Type B pancreatic cell (in vitro differentiated cells): ENCODE measurements at regions not wholly inside any gene's neighbourhood (a gene's known extent, or its start where the extent isn't known, plus 50 kb on each side); places are given as distances from the start of the nearest gene placed in this dataset.
A peak's percentile ranks its signal among the peaks of the same experiment; 100 is the strongest.

Experiments
- DNase-seq: peaks from one replicate; pipeline ENCODE4 v3.0.0; 2021; ENCODE audit warnings: mixed read lengths; ENCODE audit not compliant: unreplicated experiment; ENCODE audit errors: extremely low spot score
- H3K27ac Mint-ChIP-seq: 2 replicates; pipeline ENCODE4 v1.8.0; 2021; ENCODE audit warnings: mild to moderate bottlenecking, mixed read lengths
- H3K27me3 Mint-ChIP-seq: 2 replicates; pipeline ENCODE4 v1.8.0; 2021; ENCODE audit warnings: mixed read lengths
- H3K36me3 Mint-ChIP-seq: 2 replicates; pipeline ENCODE4 v1.8.0; 2021; ENCODE audit warnings: mixed read lengths
- H3K4me1 Mint-ChIP-seq: one replicate; pipeline ENCODE4 v1.8.0; 2021; ENCODE audit warnings: mixed read lengths; ENCODE audit not compliant: unreplicated experiment
- H3K4me3 Mint-ChIP-seq: 2 replicates; pipeline ENCODE4 v1.8.0; 2021; ENCODE audit warnings: mild to moderate bottlenecking, mixed read lengths
- H3K9me3 Mint-ChIP-seq: 2 replicates; pipeline ENCODE4 v1.8.0; 2021; ENCODE audit warnings: mixed read lengths
- TF ChIP-seq, protein P1 (sequence below): fragments of 200-600 bp; sonication (generic); conservative IDR thresholded peaks from 2 replicates; pipeline ENCODE4 v1.5.0; 2021; ENCODE audit warnings: antibody characterized with exemption, mild to moderate bottlenecking

- H3K27me3 Mint-ChIP-seq, result no peaks in the 10 kb centered on the region
- H3K36me3 Mint-ChIP-seq, result no peaks in the 10 kb centered on the region
- no peak for DNase-seq
- peaks cover 9% of the 10 kb centered on the region for H3K9me3 Mint-ChIP-seq
- no peak overlapping the region for H3K27ac Mint-ChIP-seq
- no peak overlapping the region for H3K4me3 Mint-ChIP-seq
- peaks cover 15% of the 10 kb centered on the region for H3K4me1 Mint-ChIP-seq
- TF ChIP-seq, protein P1, sequence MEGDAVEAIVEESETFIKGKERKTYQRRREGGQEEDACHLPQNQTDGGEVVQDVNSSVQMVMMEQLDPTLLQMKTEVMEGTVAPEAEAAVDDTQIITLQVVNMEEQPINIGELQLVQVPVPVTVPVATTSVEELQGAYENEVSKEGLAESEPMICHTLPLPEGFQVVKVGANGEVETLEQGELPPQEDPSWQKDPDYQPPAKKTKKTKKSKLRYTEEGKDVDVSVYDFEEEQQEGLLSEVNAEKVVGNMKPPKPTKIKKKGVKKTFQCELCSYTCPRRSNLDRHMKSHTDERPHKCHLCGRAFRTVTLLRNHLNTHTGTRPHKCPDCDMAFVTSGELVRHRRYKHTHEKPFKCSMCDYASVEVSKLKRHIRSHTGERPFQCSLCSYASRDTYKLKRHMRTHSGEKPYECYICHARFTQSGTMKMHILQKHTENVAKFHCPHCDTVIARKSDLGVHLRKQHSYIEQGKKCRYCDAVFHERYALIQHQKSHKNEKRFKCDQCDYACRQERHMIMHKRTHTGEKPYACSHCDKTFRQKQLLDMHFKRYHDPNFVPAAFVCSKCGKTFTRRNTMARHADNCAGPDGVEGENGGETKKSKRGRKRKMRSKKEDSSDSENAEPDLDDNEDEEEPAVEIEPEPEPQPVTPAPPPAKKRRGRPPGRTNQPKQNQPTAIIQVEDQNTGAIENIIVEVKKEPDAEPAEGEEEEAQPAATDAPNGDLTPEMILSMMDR, result no peak
Observed at GRCh38 chr13:30074431-30074830, 224.0 kb upstream of the UBL3 start.

DNA sequence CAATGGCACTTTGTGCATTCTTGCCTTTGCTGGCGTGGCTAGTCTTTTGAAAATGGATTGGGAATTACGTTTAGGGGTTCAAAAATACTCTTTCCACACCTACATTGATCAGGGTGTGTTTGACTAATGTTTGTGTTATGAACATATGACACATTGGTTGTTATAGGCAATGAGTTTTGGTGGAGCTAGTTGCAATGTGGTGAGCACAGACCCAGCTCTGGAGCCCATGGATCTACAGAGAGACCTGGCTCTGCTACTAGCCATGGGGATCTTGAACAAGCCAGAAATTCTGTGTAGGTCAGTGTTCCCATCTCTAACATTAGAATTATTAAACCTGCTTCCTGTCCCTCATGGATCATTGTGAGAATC, 222.4 kb upstream of the UBL3 start:
- Mint-ChIP-seq H3K9me3 (peaks cover 9% of the 10 kb centered on the region), H3K4me1 (peaks cover 10% of the 10 kb centered on the region), H3K27ac (peak overlapping the region; percentile 97), H3K36me3 (no peaks in the 10 kb centered on the region), H3K27me3 (no peaks in the 10 kb centered on the region), H3K4me3 (peak overlapping the region; percentile 38)
- no peak for DNase-seq
- TF ChIP-seq, protein P1, result no peak

DNA sequence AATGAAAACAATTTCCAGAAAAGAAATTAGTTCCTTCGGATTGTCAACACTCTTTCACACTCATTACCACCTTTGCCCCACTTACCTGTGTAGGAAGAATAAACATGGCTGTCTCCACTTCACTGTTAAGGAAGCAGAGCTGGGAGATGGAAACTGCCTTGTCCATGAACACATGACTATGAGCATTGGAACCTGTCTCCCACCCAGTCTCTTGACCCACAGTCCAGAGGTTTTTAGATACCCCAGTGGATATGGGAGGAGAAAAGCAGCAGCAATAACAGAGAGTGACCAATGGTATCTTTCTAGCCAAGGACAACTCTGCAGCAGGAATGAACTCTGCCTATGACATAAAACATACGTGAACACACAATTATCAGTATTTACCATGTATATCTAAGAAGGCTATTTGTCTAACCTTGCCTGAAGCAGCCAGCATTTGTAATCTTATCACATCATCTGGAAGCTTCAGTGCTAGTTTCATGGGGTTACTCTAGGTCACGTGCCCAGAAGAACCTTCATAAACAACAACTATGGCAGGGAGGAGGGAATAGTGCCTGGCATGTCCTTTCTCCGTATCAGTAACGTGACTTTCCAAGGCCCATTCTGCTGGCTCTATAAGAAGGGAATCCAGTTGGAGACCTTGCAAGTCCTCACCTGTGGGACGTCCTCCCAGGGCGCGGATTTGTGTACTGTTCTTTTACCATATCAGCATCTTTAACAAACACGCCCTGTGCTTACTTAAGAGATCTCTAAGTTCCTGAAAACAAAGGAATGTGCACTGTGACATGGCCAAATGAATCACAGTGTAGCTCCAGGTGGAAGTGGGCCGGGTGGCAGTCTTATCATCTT, 221.8 kb upstream of the UBL3 start:
- Mint-ChIP-seq H3K27me3 (no peaks in the 10 kb centered on the region), H3K4me1 (peaks cover 7% of the 10 kb centered on the region), H3K27ac (peak overlapping the region; percentile 97), H3K9me3 (peaks cover 9% of the 10 kb centered on the region), H3K4me3 (peak overlapping the region; percentile 38), H3K36me3 (no peaks in the 10 kb centered on the region)
- DNase-seq, result no peak
- TF ChIP-seq, protein P1, result no peak

- H3K27me3 Mint-ChIP-seq, result no peaks in the 10 kb centered on the region
- DNase-seq, result no peak
- TF ChIP-seq, protein P1, result no peak
Observed at GRCh38 chr13:30065181-30065580, 214.8 kb upstream of the UBL3 start.

DNA sequence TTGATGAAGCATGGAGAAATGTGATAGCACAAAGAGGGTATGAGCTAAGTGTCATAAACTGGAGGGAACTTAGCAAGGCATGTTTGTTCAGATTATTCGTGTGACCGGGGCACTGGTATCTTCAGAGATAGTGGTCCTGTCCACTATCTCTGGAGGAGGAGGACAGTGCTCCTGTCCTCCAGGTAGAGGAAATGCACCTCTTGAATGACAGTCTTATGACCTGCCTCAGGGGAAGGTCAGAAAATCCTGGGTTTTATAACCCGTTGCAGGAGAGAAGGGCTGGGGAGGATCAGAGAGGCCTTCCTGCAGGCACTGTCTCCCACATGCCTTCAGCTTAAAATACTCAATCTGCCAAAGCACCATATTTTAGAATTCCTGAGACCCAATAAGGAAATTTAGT, 213.5 kb upstream of the UBL3 start:
- no peak overlapping the region for H3K4me3 Mint-ChIP-seq
- TF ChIP-seq, protein P1, result no peak
- no peaks in the 10 kb centered on the region for H3K4me1 Mint-ChIP-seq
- DNase-seq, result no peak
- no peak overlapping the region for H3K27ac Mint-ChIP-seq
- H3K9me3 Mint-ChIP-seq, result peaks cover 5% of the 10 kb centered on the region
- no peaks in the 10 kb centered on the region for H3K27me3 Mint-ChIP-seq
- H3K36me3 Mint-ChIP-seq, result no peaks in the 10 kb centered on the region

More at GRCh38 chr13:30065181-30065580, 214.8 kb upstream of the UBL3 start:
- Mint-ChIP-seq H3K4me1 (no peaks in the 10 kb centered on the region), H3K27ac (no peak overlapping the region), H3K36me3 (no peaks in the 10 kb centered on the region), H3K4me3 (no peak overlapping the region), H3K9me3 (no peaks in the 10 kb centered on the region)
